Stimulated activated CD8-positive, alpha-beta memory T cell treated with anti-CD3 and anti-CD28 coated beads, Interleukin-7, amount 100 ng/mL, for 48 hours (primary cell): ENCODE measurements at regions not wholly inside any gene's neighbourhood (a gene's known extent, or its start where the extent isn't known, plus 50 kb on each side); places are given as distances from the start of the nearest gene placed in this dataset.

Experiments
- DNase-seq, 2 donors: peaks; one replicate each; pipeline ENCODE4 v3.0.0-alpha.2; 2020; ENCODE audit warnings: low read depth in 1 of 2; ENCODE audit errors: extremely low read depth in 1 of 2

DNA sequence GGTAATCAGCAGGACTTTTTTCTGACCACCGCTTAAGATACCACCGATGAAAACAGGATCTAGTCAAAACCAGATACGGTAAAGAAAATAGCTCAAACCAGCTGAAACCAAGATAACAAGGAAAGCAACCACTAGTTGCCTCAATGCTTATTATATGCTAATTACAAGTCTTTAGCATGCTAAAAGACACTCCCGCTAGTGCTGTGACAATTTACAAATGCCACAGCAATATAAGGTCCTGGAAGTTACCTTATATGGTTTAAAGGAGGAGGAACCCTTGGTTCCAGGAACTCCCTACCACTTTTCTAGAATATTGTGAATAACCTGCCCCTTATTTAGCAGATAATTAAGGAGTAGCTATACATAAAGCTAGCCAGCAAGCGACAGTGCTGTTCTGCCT is 976.4 kb upstream of the SEL1L start:
- DNase-seq: no peak

DNA sequence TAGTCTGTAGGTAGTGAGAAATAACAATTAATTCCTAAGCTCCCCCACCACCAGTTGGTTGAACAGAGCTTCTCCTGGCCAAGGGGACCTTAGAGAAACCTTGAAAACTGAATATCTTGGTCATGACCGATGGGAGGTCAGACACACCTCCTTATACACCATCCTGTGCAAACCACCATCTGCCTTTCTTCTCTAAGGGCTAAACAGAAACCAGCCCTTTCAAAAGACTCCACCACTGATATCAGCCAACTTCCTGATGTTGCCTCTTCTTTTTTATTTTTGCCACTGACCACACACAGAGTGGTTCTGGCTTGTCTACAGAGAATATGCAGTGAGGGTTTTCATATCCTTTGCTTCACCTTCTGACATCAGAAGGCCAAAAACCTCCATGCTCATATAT is 977.7 kb upstream of the SEL1L start:
- DNase-seq: no peak

DNA sequence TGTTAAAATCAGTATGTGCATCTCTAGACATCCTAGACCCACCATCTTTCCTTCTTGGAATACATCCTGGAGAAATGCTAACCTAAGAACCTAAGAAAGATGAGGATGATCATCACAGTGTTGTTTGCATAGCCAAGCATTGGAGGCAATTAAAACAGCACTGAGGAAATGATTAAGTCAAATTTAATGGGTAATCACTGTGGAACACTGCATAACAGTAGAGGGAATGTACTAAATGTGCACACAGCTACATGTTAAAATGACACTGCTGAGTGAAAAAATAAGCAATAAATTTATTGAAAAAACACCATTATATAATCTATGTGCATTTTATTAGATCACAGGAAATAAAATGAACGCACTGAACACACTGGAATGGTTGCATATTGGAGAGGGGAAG is 987.1 kb upstream of the SEL1L start:
- no peak for DNase-seq

DNA sequence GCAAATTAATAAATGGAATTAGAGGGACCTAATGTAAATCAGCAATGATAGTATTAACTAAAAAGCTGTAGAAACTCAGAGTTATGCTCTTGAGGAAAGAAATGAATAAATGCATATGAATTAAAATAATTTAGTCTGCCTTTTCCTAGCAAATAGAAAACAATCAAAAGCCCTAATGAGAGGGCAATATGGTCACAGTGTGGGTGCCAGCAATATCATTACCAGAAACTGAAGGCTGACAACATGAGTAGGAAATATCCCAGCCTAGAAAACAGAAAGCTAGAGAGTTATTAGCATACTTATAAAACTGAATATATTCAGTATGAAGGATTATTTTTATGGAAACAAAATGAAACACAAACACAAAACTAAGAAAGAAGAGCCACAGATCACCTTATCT is 987.5 kb upstream of the SEL1L start:
- DNase-seq: no peak

GRCh38 chr14:82528016-82528415 is 994.4 kb upstream of the SEL1L start:
- no peak for DNase-seq

DNA sequence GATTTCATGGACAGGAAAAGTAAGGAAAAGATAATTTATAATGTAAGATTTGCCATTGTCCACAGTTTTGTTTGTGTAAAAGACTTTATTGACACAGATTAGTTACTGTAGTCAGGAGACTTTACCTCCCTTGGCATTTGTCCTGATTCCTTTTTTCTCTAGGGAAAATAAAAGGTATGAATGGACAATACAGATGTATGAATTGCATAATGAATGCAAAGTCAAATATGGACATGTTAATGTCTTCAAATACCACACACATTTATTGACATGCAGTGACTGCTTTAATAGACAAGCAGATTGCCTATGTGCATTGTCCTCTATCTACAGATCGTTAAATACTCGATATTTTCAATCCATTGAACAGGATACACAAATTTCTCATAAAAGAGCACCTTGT is 999.7 kb upstream of the SEL1L start:
- DNase-seq: no peak

DNA sequence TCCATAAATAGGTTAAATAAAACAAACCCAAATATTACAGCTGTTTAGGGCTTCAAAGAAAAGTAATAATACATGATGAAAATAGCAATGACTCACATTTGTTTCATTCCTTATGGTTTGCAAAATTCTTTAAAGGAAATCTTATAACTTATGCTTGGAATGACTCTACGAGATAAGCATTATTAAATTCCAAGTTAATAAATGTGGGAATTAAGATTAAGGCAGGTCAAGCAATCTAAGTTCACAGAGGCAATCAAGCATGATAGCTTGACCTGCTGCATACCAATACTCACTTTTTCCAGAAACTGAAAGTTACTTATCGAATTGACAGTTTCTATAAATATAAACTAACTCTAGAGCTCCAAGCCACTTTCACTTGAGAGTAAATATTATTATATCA is 1002.9 kb upstream of the SEL1L start:
- no peak for DNase-seq

- DNase-seq: no peak
Observed at GRCh38 chr14:82537831-82538230, 1004.2 kb upstream of the SEL1L start.

GRCh38 chr14:82546401-82546800 is 1012.7 kb upstream of the SEL1L start:
- DNase-seq: no peak

- no peak for DNase-seq
Observed at GRCh38 chr14:82549306-82549990, 1015.8 kb upstream of the SEL1L start.

- no peak for DNase-seq
Observed at GRCh38 chr14:82562881-82563280, 1029.2 kb upstream of the SEL1L start.

GRCh38 chr14:82565825-82566224 is 1032.2 kb upstream of the SEL1L start:
- no peak for DNase-seq

DNA sequence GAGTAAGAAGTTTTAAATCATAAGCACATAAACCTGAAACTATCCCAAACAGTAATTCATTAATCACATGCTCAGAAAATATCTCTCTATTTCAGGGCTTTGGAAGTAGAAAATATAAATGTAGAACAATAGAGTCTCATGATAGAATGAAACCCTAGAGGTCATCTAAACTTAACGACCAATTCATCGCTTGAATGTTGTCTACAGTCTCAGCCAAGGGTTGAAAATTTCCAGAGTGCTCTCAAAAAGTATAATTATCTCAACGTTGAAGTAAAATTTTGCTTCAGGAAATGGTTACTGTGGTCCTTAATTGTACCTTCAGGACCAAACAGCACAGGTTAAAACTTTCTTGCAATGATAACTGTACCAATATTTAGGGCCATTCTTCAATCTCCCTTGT is 1053.6 kb upstream of the SEL1L start:
- no peak for DNase-seq

GRCh38 chr14:82595466-82595865 is 1061.8 kb upstream of the SEL1L start:
- no peak for DNase-seq

DNA sequence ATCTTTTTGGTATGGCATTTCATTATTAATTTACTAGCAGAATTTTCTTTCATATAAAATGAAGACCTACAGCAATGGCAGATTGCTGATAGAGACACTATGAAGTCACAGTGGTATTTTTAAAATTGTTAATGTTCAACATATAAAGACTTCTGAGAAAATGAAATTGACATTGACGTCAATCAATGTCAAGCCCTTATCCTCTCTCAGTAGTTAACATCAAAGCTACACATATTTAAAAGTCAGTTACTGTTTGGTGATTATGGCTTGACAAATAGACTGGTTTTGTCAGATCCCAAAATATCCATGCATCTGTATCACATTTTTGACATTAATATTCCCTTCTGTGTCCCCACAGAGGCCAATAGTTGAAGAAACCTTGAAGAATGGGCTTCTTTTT is 1069.1 kb upstream of the SEL1L start:
- no peak for DNase-seq

DNA sequence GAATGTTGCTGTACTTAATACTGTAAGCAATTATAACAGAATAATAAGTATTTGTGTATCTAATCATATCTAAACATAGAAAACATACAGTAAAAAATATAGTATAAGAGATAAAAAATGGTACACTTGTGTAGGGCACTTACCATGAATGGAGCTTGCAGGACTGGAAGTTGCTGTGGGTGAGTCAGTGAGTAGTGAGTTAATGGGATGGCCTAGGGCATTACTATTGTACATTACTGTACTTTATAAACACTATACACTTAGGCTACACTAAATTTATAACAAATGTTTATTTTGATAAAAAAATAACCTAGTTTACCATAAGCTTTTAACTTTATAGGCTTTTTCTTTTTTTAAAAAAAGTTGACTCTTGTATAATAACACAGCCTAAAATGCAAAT is 1071.2 kb upstream of the SEL1L start:
- no peak for DNase-seq

- no peak for DNase-seq
Observed at GRCh38 chr14:82621881-82622450, 1088.3 kb upstream of the SEL1L start.

DNA sequence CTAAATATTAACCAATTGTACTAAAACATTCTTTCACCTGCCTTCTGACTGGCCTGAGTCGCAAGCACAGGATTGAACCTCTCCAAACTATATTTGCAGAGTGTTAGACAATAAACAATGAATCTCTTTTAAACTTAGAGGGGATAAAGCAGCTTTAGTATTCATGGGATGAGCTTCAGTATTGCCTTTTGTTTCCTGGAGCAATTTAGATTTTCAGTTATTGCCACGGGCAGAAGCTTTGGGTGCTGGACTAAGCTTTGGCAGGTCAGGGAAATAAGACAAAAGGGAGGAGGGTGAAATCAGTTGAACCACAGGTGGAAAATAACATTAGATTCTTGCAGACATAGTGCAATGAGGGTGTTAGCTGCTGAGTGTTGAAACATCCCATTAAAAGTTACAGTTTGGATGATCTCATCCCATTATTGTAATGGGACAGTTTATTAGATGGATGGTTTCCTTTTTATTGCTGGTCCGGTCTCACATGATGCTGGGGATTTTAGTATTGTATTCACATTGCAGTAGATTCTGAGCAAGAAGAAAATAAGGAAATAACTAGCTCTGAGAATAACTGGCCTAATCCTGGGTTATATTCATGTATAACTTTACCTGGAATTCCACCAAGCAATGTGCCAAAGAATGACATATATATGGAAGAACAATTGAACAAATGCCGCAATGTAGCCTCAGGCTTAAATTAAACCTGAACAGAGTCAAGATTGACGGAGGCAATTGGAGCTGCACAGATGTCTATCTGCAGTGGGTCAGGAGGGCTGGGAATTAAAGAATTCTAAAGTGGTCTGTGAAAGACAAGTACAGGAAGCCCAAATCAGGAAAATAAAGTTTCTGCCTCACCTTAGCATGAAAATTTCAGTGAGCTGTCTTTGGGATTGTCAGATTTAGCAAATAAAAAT is 1092.8 kb upstream of the SEL1L start:
- no peak for DNase-seq

DNA sequence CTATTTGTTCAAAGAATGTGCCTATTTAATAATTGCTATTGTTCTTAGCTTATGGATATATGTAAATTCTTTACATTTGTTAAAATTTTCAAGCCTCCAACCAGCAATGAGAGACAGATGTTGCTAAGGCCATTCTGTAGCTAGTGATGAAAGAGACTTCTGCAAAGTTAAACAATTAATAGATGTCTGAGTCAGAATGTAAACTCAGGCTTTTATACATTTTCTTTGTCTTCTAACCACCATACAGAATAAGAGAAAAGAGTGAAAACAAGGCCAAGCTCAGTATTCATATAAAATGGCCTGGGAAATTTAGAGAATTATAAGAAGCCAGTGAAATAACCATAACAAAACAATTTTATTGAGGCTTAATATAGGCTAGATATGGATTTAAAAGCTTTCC is 1102.3 kb upstream of the SEL1L start:
- DNase-seq: no peak

- no peak for DNase-seq
Observed at GRCh38 chr14:82636426-82636825, 1102.8 kb upstream of the SEL1L start.

- no peak for DNase-seq
Observed at GRCh38 chr14:82641050-82641540, 1107.4 kb upstream of the SEL1L start.

- no peak for DNase-seq
Observed at GRCh38 chr14:82642425-82642824, 1108.8 kb upstream of the SEL1L start.
